Uterus (tissue), 2 donors: ENCODE measurements at regions not wholly inside any gene's neighbourhood (a gene's known extent, or its start where the extent isn't known, plus 50 kb on each side); places are given as distances from the start of the nearest gene placed in this dataset.

Experiments
- POLR2A ChIP-seq, 2 donors: fragments of 450-650 bp; IDR thresholded peaks; one replicate each; pipeline ENCODE4 v1.6.1; 2016; ENCODE audit warnings: antibody characterized with exemption in 2 of 2, mild to moderate bottlenecking in 1 of 2, moderate library complexity in 1 of 2
- TF ChIP-seq, protein P1 (sequence below), 4 experiments: fragments of 200-600 bp in 2 of 4; fragments of 450-650 bp in 2 of 4; sonication (generic) in 2 of 4; IDR thresholded peaks; one replicate each; pipeline ENCODE4 v1.5.1; 2016 to 2019; ENCODE audit warnings: antibody characterized with exemption in 4 of 4, mild to moderate bottlenecking in 2 of 4, moderate library complexity in 1 of 4

DNA sequence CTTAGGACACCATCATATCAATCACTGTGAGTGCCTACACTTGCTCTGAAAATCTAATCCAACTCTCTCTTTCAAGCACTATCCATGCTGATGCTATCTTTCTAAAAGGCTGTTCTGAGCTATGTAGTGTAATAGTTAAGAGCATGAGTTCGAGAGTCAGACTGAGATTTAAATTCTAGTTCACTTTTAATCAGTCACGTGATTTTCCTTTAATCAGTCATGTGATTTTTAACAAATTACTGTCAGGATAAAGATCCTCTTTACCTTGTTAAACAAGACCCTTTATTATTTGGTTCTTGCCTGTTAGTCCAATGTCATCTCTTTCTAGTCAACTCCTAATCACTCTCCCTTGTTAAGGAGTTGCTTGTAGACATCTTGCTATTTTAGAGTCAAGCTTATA, 653.0 kb downstream of the RPL10L start:
- no peak for TF ChIP-seq POLR2A (IDR thresholded peaks at IDR 0.05)
- TF ChIP-seq, protein P1, sequence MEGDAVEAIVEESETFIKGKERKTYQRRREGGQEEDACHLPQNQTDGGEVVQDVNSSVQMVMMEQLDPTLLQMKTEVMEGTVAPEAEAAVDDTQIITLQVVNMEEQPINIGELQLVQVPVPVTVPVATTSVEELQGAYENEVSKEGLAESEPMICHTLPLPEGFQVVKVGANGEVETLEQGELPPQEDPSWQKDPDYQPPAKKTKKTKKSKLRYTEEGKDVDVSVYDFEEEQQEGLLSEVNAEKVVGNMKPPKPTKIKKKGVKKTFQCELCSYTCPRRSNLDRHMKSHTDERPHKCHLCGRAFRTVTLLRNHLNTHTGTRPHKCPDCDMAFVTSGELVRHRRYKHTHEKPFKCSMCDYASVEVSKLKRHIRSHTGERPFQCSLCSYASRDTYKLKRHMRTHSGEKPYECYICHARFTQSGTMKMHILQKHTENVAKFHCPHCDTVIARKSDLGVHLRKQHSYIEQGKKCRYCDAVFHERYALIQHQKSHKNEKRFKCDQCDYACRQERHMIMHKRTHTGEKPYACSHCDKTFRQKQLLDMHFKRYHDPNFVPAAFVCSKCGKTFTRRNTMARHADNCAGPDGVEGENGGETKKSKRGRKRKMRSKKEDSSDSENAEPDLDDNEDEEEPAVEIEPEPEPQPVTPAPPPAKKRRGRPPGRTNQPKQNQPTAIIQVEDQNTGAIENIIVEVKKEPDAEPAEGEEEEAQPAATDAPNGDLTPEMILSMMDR (IDR thresholded peaks at IDR 0.05) = no peak
